ENCODE measurements at regions not wholly inside any gene's neighbourhood (a gene's known extent, or its start where the extent isn't known, plus 50 kb on each side); places are given as distances from the start of the nearest gene placed in this dataset.

DNA sequence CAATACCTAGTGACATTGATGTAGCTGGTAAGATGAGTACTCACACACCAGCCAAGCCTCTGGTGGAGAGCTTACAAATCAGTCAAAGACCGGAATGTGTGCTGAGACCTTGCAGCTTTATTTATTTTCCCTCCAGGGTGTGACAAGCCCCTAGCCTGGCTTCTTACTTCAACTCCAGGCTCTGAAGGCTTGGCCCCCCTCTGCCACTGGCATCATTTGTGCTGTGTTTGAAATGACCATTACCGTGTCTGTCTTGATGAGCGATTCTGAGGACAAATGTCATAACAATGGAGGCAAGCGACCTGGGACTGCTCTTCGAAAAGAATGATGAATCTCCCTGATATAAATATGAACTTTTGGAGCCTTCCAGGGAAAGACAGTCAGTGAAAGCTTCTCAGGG lies 749.9 kb upstream of the HS6ST1 start:
- no peak for DNase-seq (ENCODE audit: low spot score)
- BruUV-seq (replicated peaks) = no TSS peak
- ChIA-PET POLR2A (ENCODE audit: low non-redundant PET) (no interaction called here), CTCF (no interaction called here)
- Histone ChIP-seq H3K36me3 (ENCODE audit: insufficient read depth, low read length, poor library complexity, severe bottlenecking) (no peaks in the 10 kb centered on the region), H3K4me1 (ENCODE audit: insufficient read depth, low read length, poor library complexity, severe bottlenecking) (no peaks in the 10 kb centered on the region), H3K9me3 (ENCODE audit: low read depth, low read length, poor library complexity, severe bottlenecking) (no peaks in the 10 kb centered on the region), H3K4me3 (ENCODE audit: low read depth, low read length, poor library complexity, severe bottlenecking) (no peak overlapping the region), H3K27ac (ENCODE audit: low read depth, low read length, poor library complexity, severe bottlenecking) (no peak overlapping the region), H3K27me3 (replicated peaks; ENCODE audit: insufficient read depth, low read depth, low read length, poor library complexity) (peaks cover under 1% of the 10 kb centered on the region)
- TF ChIP-seq CTCF (conservative IDR thresholded peaks at IDR 0.05; ENCODE audit: low read depth, low read length) (no peak), EZH2 (IDR thresholded peaks at IDR 0.05; ENCODE audit: borderline replicate concordance, low read depth, low read length, poor library complexity, severe bottlenecking) (no peak)
- intact Hi-C loops (cut with micrococcal nuclease; ENCODE audit: unreplicated experiment) = no loop called here

- Histone ChIP-seq H3K9me3 (ENCODE audit: low read depth, low read length, poor library complexity, severe bottlenecking) (no peaks in the 10 kb centered on the region), H3K4me1 (ENCODE audit: insufficient read depth, low read length, poor library complexity, severe bottlenecking) (no peaks in the 10 kb centered on the region), H3K4me3 (ENCODE audit: low read depth, low read length, poor library complexity, severe bottlenecking) (no peak overlapping the region), H3K36me3 (ENCODE audit: insufficient read depth, low read length, poor library complexity, severe bottlenecking) (no peaks in the 10 kb centered on the region), H3K27me3 (replicated peaks; ENCODE audit: insufficient read depth, low read depth, low read length, poor library complexity) (peaks cover 16% of the 10 kb centered on the region), H3K27ac (ENCODE audit: low read depth, low read length, poor library complexity, severe bottlenecking) (no peak overlapping the region)
- DNase-seq (ENCODE audit: low spot score) = no peak
- ChIA-PET CTCF (interaction anchor here (0.6 kb wide), 1 partner anchor 882 kb away, joined by 4 read pairs; no protein-coding TSS in a partner anchor), POLR2A (ENCODE audit: low non-redundant PET) (no interaction called here)
- no TSS peak for BruUV-seq (replicated peaks)
- intact Hi-C loops (cut with micrococcal nuclease; ENCODE audit: unreplicated experiment) = no loop called here
- no peak for TF ChIP-seq EZH2 (IDR thresholded peaks at IDR 0.05; ENCODE audit: borderline replicate concordance, low read depth, low read length, poor library complexity, severe bottlenecking)
- no peak for TF ChIP-seq CTCF (conservative IDR thresholded peaks at IDR 0.05; ENCODE audit: low read depth, low read length)
Measured at GRCh38 chr2:129069875-129070594, 751.4 kb upstream of the HS6ST1 start.

DNA sequence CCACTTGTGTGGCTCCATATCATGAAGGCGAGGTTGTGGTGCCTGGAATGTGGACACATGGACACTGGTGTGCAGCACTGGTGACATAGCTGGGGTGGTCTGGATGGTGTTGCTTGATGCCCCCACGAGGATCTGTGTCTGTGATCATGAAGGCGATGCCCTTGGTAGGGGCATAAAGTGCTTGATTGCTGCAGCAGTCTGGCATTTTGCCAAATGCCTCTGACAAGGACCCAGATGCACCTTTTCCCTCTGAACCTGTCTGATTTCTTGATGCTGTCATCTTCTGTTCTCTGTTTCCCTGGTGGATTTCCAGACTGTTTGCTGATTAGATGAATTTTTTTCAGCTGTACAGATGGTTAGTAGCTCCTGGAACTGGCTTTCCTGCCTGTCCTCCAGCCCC lies 752.0 kb upstream of the HS6ST1 start:
- H3K27me3 ChIP-seq (replicated peaks; ENCODE audit: insufficient read depth, low read depth, low read length, poor library complexity) = peaks cover 18% of the 10 kb centered on the region
- CTCF ChIA-PET = no interaction called here
- H3K4me3 ChIP-seq (ENCODE audit: low read depth, low read length, poor library complexity, severe bottlenecking) = no peak overlapping the region
- intact Hi-C loops (cut with micrococcal nuclease; ENCODE audit: unreplicated experiment) = no loop called here
- POLR2A ChIA-PET (ENCODE audit: low non-redundant PET) = no interaction called here
- H3K36me3 ChIP-seq (ENCODE audit: insufficient read depth, low read length, poor library complexity, severe bottlenecking) = no peaks in the 10 kb centered on the region
- BruUV-seq (replicated peaks) = no TSS peak
- no peaks in the 10 kb centered on the region for H3K9me3 ChIP-seq (ENCODE audit: low read depth, low read length, poor library complexity, severe bottlenecking)
- DNase-seq (ENCODE audit: low spot score) = no peak
- no peak overlapping the region for H3K27ac ChIP-seq (ENCODE audit: low read depth, low read length, poor library complexity, severe bottlenecking)
- TF ChIP-seq CTCF (conservative IDR thresholded peaks at IDR 0.05; ENCODE audit: low read depth, low read length) = no peak
- TF ChIP-seq EZH2 (IDR thresholded peaks at IDR 0.05; ENCODE audit: borderline replicate concordance, low read depth, low read length, poor library complexity, severe bottlenecking) = no peak
- H3K4me1 ChIP-seq (ENCODE audit: insufficient read depth, low read length, poor library complexity, severe bottlenecking) = no peaks in the 10 kb centered on the region

All from A673 (cell line).